Astrocyte of the cerebellum (primary cell): ENCODE measurements at regions not wholly inside any gene's neighbourhood (a gene's known extent, or its start where the extent isn't known, plus 50 kb on each side); places are given as distances from the start of the nearest gene placed in this dataset.

ENCODE experiments used
- DNase-seq: peaks from one replicate; pipeline ENCODE4 v3.0.0-alpha.2; 2011; ENCODE audit warnings: low read depth
- H3K4me3 ChIP-seq: 2 replicates; pipeline ENCODE4 v1.5.1; 2011; ENCODE audit warnings: mild to moderate bottlenecking, low read depth, low read length, moderate library complexity
- CTCF ChIP-seq: IDR thresholded peaks from 2 replicates; pipeline ENCODE4 v1.5.1; 2012; ENCODE audit warnings: low read length, low read depth, moderate library complexity, mild to moderate bottlenecking; ENCODE audit errors: missing control alignments
- in situ Hi-C: cut with HindIII; loops from 2 replicates; pipeline ENCODE4 v1.10.0; 2017; ENCODE audit warnings: low sequenced_read_pairs

GRCh38 chr9:6090277-6091210 is 75.1 kb upstream of the RANBP6 start:
- TF ChIP-seq CTCF: no peak
- no peak for DNase-seq
- H3K4me3 ChIP-seq: no peak overlapping the region
- in situ Hi-C loops: no loop called here

- H3K4me3 ChIP-seq: no peak overlapping the region
- in situ Hi-C loops: no loop called here
- no peak for DNase-seq
These were observed 73.9 kb upstream of the RANBP6 start for GRCh38 chr9:6089300-6089699.

GRCh38 chr9:6086006-6086655 is 70.7 kb upstream of the RANBP6 start:
- TF ChIP-seq CTCF: no peak

More at GRCh38 chr9:6089300-6089699, 73.9 kb upstream of the RANBP6 start:
- no peak for TF ChIP-seq CTCF

GRCh38 chr9:6080154-6080716 is 64.8 kb upstream of the RANBP6 start:
- DNase-seq: peak; percentile 46
- H3K4me3 ChIP-seq: peak overlapping the region; percentile 39
- in situ Hi-C loops: no loop called here
- no peak for TF ChIP-seq CTCF

More at GRCh38 chr9:6086006-6086655, 70.7 kb upstream of the RANBP6 start:
- DNase-seq: peak; percentile 12
- H3K4me3 ChIP-seq: no peak overlapping the region
- in situ Hi-C loops: no loop called here

DNA sequence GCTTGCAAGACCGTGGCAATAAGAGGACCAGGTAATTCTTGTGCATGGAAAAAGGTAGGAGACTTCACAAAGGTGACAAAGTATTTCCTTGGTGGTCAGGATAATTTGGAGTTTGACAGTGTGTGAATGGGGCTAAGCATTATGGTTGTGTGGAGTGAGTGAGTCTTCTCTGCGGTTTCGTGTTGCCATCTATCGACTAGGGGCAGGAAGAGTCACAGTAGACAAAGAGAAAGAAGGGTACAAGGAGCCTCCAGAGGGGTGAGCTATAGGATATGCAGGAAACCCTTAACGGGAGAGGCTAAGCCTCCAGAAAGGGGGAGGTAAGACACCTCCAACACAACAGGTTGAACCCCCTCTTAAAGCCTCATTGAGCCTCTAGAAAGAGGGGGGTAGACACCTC is 64.0 kb upstream of the RANBP6 start:
- in situ Hi-C loops: no loop called here
- TF ChIP-seq CTCF: no peak
- no peak overlapping the region for H3K4me3 ChIP-seq
- no peak for DNase-seq

DNA sequence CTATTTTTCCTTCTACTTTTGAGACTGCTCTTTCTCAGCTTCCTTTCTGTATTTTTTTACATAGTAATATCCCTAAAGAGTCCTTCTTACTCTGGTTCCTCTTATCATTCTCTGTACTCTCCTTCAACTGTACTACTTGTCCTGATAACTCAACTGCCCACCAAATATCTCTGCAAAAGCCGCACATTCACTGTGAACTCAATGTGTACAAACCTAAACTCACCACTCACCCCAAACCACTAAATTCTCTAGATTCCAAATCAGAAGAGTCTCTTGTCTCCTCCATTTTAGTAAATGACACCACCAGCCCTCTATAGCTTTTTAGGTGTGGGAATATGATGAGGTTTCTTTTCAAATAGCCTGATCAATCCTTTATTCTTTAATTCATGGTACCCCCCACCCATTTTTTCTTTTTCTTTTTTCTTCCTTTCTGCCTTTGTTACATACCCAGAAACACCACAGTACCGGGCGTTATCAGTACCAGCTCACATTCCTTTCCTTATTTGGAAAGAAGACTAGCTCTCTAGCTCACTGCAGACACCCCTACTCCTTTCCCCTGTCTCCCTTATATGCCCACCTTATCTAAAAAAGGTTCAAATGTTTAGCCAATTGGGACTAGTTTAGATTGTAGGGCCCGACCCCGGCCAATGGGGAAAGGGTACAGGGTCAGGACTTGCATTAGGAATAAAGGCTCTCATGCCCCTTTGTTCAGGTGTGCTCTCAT is 63.1 kb upstream of the RANBP6 start:
- TF ChIP-seq CTCF: no peak
- in situ Hi-C loops: no loop called here
- no peak overlapping the region for H3K4me3 ChIP-seq
- no peak for DNase-seq
